Stomach (tissue), 8 donors: ENCODE measurements at regions not wholly inside any gene's neighbourhood (a gene's known extent, or its start where the extent isn't known, plus 50 kb on each side); places are given as distances from the start of the nearest gene placed in this dataset.

Source experiments
- DNase-seq, 2 donors: peaks; one replicate each; pipeline versions ENCODE4 v3.0.0 to v3.0.0-alpha.2; 2013 to 2019
- H3K27ac ChIP-seq, 5 donors: fragments of 200-600 bp in 4 of 5; sonication (generic) in 4 of 5; one replicate each; pipeline ENCODE4 v1.5.1; 2013 to 2019; ENCODE audit warnings: mild to moderate bottlenecking in 1 of 5, moderate library complexity in 1 of 5
- H3K27me3 ChIP-seq, 3 donors: fragments of 200-600 bp; sonication (generic); one replicate each; pipeline ENCODE4 v1.5.1; 2017 to 2019; ENCODE audit warnings: mixed run types in 1 of 3
- H3K36me3 ChIP-seq, 4 donors: fragments of 200-600 bp; sonication (generic); 1 replicate in 3 of 4; 2 replicates in 1 of 4; pipeline ENCODE4 v1.5.1; 2016 to 2019
- H3K4me1 ChIP-seq, 4 donors: fragments of 200-600 bp; sonication (generic); one replicate each; pipeline ENCODE4 v1.5.1; 2016 to 2019
- H3K4me3 ChIP-seq, 4 donors: fragments of 200-600 bp; sonication (generic) in 3 of 4; one replicate each; pipeline ENCODE4 v1.5.1; 2016 to 2019; ENCODE audit warnings: mild to moderate bottlenecking in 1 of 4
- H3K9me3 ChIP-seq, 4 donors: fragments of 200-600 bp; sonication (generic); one replicate each; pipeline ENCODE4 v1.5.1; 2016 to 2019
- EP300 ChIP-seq: sonication (generic); formaldehyde crosslinking; IDR thresholded peaks from one replicate; pipeline ENCODE4 v1.6.1; 2017; ENCODE audit warnings: antibody characterized with exemption
- POLR2A ChIP-seq, 4 donors: fragments of 450-650 bp; IDR thresholded peaks; one replicate each; pipeline ENCODE4 v1.6.1; 2016; ENCODE audit warnings: antibody characterized with exemption in 4 of 4, control low read depth in 2 of 4, mild to moderate bottlenecking in 1 of 4, moderate library complexity in 1 of 4
- POLR2AphosphoS5 ChIP-seq, 3 donors: sonication (generic); formaldehyde crosslinking; IDR thresholded peaks; one replicate each; pipeline ENCODE4 v1.6.1; 2016; ENCODE audit warnings: antibody characterized with exemption in 3 of 3
- WGBS, 5 donors: extraction: QIAGEN DNeasy Blood & Tissue Kit in 3 of 5; methylation state at CpG; one replicate each; pipeline versions ENCODE4 v1.1.5 to v1.1.7; 2013 to 2018; 5-methylcytosine and 5-hydroxymethylcytosine counted together
- intact Hi-C: fragments of 100-400 bp; cut with DNase I; formaldehyde crosslinking; loops from one replicate; pipeline ENCODE4 v1.15.1; 2023; ENCODE audit warnings: low total_unique reads
- TF ChIP-seq, protein P1 (sequence below), 7 experiments: fragments of 450-650 bp in 4 of 7; fragments of 200-600 bp in 3 of 7; sonication (generic) in 3 of 7; IDR thresholded peaks; one replicate each; pipeline ENCODE4 v1.5.1; 2016 to 2019; ENCODE audit warnings: antibody characterized with exemption in 7 of 7, control low read depth in 2 of 7, mild to moderate bottlenecking in 1 of 7
- donor health status: healthy with polysubstance abuse.
- donor health status: Bipolar disorder and iron deficiency.
- donor health status: healthy.

DNA sequence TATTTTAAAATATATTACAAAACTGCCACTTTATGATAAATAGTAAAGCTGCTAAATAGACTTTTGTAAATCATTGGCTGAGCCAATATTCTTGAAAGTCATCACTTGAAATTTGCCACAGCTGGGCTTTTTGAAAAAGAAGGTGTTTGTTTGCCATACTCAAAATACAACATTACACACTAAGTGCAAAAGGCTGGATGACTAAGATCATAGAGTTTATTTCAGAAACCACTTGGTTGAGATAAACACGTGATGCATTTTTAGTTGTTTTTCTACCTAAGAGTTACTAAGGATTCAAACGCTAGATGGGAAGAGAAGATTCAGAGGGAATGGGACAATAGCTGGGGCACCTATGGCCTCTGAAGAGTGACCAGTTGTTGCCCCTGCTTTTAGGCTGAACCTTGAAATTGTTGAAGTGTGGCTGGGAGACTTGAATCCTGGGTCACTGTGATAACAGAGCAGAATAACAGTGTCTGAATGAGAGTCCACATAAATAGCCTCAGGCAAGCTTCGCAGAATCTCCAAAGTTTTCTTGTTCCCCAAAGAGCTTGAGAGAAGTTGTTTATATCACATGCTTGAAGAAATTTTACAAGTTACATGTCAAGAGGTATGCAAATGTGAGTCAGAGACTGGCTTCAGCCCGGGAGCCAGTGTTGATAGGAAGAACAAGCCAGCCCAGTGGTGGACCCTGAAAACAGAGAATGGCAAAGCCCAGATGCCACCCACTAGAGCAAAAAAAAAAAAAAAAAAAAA lies 409.8 kb downstream of the GPD2 start:
- DNase-seq, result no peak
- 50 to 66% (median 63%) methylated on average over 4 of the region's 4 CpGs for WGBS, 5 donors
- TF ChIP-seq, protein P1, sequence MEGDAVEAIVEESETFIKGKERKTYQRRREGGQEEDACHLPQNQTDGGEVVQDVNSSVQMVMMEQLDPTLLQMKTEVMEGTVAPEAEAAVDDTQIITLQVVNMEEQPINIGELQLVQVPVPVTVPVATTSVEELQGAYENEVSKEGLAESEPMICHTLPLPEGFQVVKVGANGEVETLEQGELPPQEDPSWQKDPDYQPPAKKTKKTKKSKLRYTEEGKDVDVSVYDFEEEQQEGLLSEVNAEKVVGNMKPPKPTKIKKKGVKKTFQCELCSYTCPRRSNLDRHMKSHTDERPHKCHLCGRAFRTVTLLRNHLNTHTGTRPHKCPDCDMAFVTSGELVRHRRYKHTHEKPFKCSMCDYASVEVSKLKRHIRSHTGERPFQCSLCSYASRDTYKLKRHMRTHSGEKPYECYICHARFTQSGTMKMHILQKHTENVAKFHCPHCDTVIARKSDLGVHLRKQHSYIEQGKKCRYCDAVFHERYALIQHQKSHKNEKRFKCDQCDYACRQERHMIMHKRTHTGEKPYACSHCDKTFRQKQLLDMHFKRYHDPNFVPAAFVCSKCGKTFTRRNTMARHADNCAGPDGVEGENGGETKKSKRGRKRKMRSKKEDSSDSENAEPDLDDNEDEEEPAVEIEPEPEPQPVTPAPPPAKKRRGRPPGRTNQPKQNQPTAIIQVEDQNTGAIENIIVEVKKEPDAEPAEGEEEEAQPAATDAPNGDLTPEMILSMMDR (IDR thresholded peaks at IDR 0.05), result no peak
- TF ChIP-seq POLR2A (IDR thresholded peaks at IDR 0.05), result no peak
- no peak for TF ChIP-seq EP300
- no peak for TF ChIP-seq POLR2AphosphoS5 (IDR thresholded peaks at IDR 0.05)

DNA sequence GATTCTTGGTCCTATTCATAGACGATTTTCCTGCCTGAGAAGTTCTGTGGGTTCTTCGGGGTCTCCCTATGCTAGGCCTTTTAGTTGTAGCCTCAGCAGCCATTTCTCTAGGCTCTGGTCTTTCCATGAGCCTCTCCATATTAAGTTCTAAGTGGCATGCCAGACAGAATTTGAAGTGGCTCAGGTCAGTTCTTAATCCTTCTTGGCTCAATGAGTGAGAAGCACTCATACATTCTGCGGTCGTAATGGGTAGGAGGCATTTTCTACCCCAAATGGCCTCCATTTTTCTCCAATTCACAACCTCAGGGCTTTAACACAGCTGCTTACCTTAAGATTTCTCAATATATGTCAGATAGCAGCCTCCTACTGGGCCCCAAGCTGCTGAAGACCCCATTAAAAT lies 405.3 kb upstream of the GALNT5 start:
- 90 to 93% (median 91%) methylated on average over 4 of the region's 4 CpGs for WGBS, 5 donors
- TF ChIP-seq, protein P1 (IDR thresholded peaks at IDR 0.05), result no peak
- TF ChIP-seq POLR2AphosphoS5 (IDR thresholded peaks at IDR 0.05), result no peak
- TF ChIP-seq EP300, result no peak
- no peak for TF ChIP-seq POLR2A (IDR thresholded peaks at IDR 0.05)
- intact Hi-C loops, result no loop called here
- Histone ChIP-seq H3K27ac (no peak overlapping the region), H3K4me1 (no peaks in the 10 kb centered on the region), H3K4me3 (no peak overlapping the region), H3K36me3 (no peaks in the 10 kb centered on the region), H3K27me3 (no peaks in the 10 kb centered on the region), H3K9me3 (no peaks in the 10 kb centered on the region)
- no peak for DNase-seq

More for the DNA sequence above, 409.8 kb downstream of the GPD2 start:
- intact Hi-C loops, result no loop called here
- H3K27me3 ChIP-seq, result no peaks in the 10 kb centered on the region
- no peaks in the 10 kb centered on the region for H3K9me3 ChIP-seq
- no peak overlapping the region for H3K27ac ChIP-seq
- no peaks in the 10 kb centered on the region for H3K4me1 ChIP-seq
- H3K36me3 ChIP-seq, result no peaks in the 10 kb centered on the region
- no peak overlapping the region for H3K4me3 ChIP-seq

DNA sequence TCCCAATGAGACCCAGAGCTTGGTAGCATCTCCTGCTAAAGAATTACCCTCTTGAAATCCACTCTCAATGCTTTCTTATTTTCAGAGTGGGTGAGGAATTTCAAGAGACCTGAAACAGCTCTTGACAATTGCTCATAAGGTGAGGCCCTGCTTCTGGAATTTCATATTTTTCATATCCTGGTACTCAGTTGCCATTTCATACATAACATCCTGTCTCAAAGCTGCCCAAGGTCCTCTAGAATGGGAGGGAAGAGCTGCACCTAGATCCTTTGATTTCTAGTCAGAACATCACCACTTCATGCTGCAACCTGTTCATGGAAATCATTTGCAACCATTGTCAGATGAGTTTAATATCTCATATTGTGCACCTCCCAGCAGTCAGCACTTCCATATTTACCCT lies 404.8 kb upstream of the GALNT5 start:
- intact Hi-C loops, result no loop called here
- H3K27ac ChIP-seq, result no peak overlapping the region
- TF ChIP-seq POLR2A (IDR thresholded peaks at IDR 0.05) (no peak), EP300 (no peak), POLR2AphosphoS5 (IDR thresholded peaks at IDR 0.05) (no peak)
- TF ChIP-seq, protein P1 (IDR thresholded peaks at IDR 0.05), result no peak
- no peak overlapping the region for H3K4me3 ChIP-seq
- no peak for DNase-seq
- no peaks in the 10 kb centered on the region for H3K9me3 ChIP-seq
- no peaks in the 10 kb centered on the region for H3K4me1 ChIP-seq
- no peaks in the 10 kb centered on the region for H3K27me3 ChIP-seq
- H3K36me3 ChIP-seq, result no peaks in the 10 kb centered on the region

DNA sequence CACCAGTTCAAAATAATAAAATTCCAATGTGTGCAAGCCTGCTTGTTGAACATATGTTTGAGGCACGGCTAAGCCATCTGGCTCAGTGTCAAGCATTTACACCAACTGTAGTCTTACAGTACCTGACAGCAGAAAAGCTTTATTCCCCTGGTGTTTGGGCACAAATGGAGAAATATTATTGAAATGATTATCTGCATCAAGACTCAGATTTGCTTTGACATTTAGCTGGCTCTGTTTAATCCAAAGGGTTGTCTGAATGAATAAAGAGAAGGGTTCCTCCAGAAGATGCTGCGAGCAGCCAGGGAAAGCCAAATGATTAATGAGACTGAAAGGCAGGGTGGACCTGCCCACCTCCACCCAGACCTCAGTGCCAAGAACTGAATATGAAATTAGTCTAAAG lies 393.2 kb upstream of the GALNT5 start:
- peaks cover 0 to 5% (median 0%) of the 10 kb centered on the region in 4 donors for H3K4me1 ChIP-seq
- peak in 1 of 2 donors; percentile 21 for DNase-seq
- no peaks in the 10 kb centered on the region for H3K9me3 ChIP-seq
- no peaks in the 10 kb centered on the region for H3K27me3 ChIP-seq
- no peak overlapping the region for H3K27ac ChIP-seq
- TF ChIP-seq POLR2A (IDR thresholded peaks at IDR 0.05), result no peak
- TF ChIP-seq EP300, result no peak
- TF ChIP-seq, protein P1 (IDR thresholded peaks at IDR 0.05), result no peak
- no peak for TF ChIP-seq POLR2AphosphoS5 (IDR thresholded peaks at IDR 0.05)
- H3K4me3 ChIP-seq, result no peak overlapping the region
- intact Hi-C loops, result no loop called here
- WGBS, 5 donors, result 41 to 57% (median 55%) methylated on average over 2 of the region's 2 CpGs
- no peaks in the 10 kb centered on the region for H3K36me3 ChIP-seq
